ENCODE measurements at regions not wholly inside any gene's neighbourhood (a gene's known extent, or its start where the extent isn't known, plus 50 kb on each side); places are given as distances from the start of the nearest gene placed in this dataset.

DNA sequence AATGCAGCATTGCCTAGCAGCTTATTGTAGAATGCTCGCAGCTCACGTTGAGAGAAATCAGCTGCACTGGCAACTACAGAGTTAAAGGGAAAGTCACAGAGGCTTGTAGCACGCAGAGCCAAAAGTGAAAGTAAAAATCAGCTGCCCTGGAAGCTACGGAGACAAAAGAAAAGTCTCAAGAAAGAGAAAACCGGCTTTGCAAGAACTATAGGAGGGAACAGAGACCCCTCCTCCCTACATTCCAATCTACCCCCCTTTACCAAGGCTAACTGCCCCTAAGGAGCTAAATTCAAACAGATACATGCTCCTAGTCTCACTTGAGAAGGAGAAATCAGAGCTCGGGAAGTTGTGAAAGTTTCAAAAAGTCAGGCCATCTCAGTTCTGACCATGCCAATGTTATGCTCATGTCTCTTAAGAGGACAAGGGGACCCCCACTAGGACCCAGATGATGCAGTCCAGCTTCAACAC is 900.4 kb downstream of the NLGN4Y start:
- H3K36me3 ChIP-seq (ENCODE audit: insufficient read depth): no peaks in the 10 kb centered on the region
- ATAC-seq (peak; percentile 90), DNase-seq (ENCODE audit: low spot score) (peak; percentile 86)
- H3F3A ChIP-seq (replicated peaks; ENCODE audit: low read depth): no peaks in the 10 kb centered on the region
- H3K9me2 ChIP-seq (ENCODE audit: insufficient read depth): no peaks in the 10 kb centered on the region
- Mint-ChIP-seq H3K4me3 (peak overlapping the region; percentile 38; the same call in 2 of the 3 replicates), H3K9me3 (peaks cover 52% of the 10 kb centered on the region), H3K27ac (peak overlapping the region; percentile 90), H3K27me3 (ENCODE audit: insufficient read depth, low read depth, poor library complexity) (peaks cover 3% of the 10 kb centered on the region), H3K4me1 (peaks cover 22% of the 10 kb centered on the region), H3K36me3 (ENCODE audit: low read depth) (peaks cover 39% of the 10 kb centered on the region)
- H4K20me1 ChIP-seq (replicated peaks; ENCODE audit: insufficient read depth): no peaks in the 10 kb centered on the region
- peaks cover 5% of the 10 kb centered on the region; the same call in 1 of the 2 replicates for H3K4me1 ChIP-seq (ENCODE audit: insufficient read depth)
- TF ChIP-seq, protein P1, sequence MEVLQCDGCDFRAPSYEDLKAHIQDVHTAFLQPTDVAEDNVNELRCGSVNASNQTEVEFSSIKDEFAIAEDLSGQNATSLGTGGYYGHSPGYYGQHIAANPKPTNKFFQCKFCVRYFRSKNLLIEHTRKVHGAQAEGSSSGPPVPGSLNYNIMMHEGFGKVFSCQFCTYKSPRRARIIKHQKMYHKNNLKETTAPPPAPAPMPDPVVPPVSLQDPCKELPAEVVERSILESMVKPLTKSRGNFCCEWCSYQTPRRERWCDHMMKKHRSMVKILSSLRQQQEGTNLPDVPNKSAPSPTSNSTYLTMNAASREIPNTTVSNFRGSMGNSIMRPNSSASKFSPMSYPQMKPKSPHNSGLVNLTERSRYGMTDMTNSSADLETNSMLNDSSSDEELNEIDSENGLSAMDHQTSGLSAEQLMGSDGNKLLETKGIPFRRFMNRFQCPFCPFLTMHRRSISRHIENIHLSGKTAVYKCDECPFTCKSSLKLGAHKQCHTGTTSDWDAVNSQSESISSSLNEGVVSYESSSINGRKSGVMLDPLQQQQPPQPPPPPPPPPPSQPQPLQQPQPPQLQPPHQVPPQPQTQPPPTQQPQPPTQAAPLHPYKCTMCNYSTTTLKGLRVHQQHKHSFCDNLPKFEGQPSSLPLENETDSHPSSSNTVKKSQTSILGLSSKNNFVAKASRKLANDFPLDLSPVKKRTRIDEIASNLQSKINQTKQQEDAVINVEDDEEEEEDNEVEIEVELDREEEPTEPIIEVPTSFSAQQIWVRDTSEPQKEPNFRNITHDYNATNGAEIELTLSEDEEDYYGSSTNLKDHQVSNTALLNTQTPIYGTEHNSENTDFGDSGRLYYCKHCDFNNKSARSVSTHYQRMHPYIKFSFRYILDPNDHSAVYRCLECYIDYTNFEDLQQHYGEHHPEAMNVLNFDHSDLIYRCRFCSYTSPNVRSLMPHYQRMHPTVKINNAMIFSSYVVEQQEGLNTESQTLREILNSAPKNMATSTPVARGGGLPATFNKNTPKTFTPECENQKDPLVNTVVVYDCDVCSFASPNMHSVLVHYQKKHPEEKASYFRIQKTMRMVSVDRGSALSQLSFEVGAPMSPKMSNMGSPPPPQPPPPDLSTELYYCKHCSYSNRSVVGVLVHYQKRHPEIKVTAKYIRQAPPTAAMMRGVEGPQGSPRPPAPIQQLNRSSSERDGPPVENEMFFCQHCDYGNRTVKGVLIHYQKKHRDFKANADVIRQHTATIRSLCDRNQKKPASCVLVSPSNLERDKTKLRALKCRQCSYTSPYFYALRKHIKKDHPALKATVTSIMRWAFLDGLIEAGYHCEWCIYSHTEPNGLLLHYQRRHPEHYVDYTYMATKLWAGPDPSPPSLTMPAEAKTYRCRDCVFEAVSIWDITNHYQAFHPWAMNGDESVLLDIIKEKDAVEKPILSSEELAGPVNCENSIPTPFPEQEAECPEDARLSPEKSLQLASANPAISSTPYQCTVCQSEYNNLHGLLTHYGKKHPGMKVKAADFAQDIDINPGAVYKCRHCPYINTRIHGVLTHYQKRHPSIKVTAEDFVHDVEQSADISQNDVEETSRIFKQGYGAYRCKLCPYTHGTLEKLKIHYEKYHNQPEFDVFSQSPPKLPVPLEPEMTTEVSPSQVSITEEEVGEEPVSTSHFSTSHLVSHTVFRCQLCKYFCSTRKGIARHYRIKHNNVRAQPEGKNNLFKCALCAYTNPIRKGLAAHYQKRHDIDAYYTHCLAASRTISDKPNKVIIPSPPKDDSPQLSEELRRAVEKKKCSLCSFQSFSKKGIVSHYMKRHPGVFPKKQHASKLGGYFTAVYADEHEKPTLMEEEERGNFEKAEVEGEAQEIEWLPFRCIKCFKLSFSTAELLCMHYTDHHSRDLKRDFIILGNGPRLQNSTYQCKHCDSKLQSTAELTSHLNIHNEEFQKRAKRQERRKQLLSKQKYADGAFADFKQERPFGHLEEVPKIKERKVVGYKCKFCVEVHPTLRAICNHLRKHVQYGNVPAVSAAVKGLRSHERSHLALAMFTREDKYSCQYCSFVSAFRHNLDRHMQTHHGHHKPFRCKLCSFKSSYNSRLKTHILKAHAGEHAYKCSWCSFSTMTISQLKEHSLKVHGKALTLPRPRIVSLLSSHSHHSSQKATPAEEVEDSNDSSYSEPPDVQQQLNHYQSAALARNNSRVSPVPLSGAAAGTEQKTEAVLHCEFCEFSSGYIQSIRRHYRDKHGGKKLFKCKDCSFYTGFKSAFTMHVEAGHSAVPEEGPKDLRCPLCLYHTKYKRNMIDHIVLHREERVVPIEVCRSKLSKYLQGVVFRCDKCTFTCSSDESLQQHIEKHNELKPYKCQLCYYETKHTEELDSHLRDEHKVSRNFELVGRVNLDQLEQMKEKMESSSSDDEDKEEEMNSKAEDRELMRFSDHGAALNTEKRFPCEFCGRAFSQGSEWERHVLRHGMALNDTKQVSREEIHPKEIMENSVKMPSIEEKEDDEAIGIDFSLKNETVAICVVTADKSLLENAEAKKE (CRISPR knock-in tag; IDR thresholded peaks at IDR 0.05): no peak
- TF ChIP-seq, protein P2, sequence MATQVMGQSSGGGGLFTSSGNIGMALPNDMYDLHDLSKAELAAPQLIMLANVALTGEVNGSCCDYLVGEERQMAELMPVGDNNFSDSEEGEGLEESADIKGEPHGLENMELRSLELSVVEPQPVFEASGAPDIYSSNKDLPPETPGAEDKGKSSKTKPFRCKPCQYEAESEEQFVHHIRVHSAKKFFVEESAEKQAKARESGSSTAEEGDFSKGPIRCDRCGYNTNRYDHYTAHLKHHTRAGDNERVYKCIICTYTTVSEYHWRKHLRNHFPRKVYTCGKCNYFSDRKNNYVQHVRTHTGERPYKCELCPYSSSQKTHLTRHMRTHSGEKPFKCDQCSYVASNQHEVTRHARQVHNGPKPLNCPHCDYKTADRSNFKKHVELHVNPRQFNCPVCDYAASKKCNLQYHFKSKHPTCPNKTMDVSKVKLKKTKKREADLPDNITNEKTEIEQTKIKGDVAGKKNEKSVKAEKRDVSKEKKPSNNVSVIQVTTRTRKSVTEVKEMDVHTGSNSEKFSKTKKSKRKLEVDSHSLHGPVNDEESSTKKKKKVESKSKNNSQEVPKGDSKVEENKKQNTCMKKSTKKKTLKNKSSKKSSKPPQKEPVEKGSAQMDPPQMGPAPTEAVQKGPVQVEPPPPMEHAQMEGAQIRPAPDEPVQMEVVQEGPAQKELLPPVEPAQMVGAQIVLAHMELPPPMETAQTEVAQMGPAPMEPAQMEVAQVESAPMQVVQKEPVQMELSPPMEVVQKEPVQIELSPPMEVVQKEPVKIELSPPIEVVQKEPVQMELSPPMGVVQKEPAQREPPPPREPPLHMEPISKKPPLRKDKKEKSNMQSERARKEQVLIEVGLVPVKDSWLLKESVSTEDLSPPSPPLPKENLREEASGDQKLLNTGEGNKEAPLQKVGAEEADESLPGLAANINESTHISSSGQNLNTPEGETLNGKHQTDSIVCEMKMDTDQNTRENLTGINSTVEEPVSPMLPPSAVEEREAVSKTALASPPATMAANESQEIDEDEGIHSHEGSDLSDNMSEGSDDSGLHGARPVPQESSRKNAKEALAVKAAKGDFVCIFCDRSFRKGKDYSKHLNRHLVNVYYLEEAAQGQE (IDR thresholded peaks at IDR 0.05; ENCODE audit: unreplicated experiment): no peak
- TF ChIP-seq POLR2AphosphoS5 (IDR thresholded peaks at IDR 0.05; ENCODE audit: low read depth) (no peak), STAT1 (IDR thresholded peaks at IDR 0.05; ENCODE audit: unreplicated experiment) (no peak), ZNF331 (CRISPR knock-in tag; IDR thresholded peaks at IDR 0.05; ENCODE audit: low read depth) (no peak), JUNB (IDR thresholded peaks at IDR 0.05; ENCODE audit: unreplicated experiment) (no peak), ZNF114 (CRISPR knock-in tag; IDR thresholded peaks at IDR 0.05) (no peak), EZH2 (IDR thresholded peaks at IDR 0.05; ENCODE audit: low read depth, unreplicated experiment) (no peak), EZH2phosphoT487 (IDR thresholded peaks at IDR 0.05; ENCODE audit: unreplicated experiment) (no peak)
- TF ChIP-seq, protein P3, sequence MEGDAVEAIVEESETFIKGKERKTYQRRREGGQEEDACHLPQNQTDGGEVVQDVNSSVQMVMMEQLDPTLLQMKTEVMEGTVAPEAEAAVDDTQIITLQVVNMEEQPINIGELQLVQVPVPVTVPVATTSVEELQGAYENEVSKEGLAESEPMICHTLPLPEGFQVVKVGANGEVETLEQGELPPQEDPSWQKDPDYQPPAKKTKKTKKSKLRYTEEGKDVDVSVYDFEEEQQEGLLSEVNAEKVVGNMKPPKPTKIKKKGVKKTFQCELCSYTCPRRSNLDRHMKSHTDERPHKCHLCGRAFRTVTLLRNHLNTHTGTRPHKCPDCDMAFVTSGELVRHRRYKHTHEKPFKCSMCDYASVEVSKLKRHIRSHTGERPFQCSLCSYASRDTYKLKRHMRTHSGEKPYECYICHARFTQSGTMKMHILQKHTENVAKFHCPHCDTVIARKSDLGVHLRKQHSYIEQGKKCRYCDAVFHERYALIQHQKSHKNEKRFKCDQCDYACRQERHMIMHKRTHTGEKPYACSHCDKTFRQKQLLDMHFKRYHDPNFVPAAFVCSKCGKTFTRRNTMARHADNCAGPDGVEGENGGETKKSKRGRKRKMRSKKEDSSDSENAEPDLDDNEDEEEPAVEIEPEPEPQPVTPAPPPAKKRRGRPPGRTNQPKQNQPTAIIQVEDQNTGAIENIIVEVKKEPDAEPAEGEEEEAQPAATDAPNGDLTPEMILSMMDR (conservative IDR thresholded peaks at IDR 0.05; ENCODE audit: low read depth in 2 of 2): no peak
- peak overlapping the region; percentile 40; the same call in 1 of the 2 replicates for H3K4me2 ChIP-seq
- H3K27ac ChIP-seq (ENCODE audit: low read depth): peak overlapping the region; percentile 79
- H3K27me3 ChIP-seq (ENCODE audit: insufficient read depth): no peaks in the 10 kb centered on the region
- no peak overlapping the region for H2AFZ ChIP-seq
- no peak overlapping the region for H3K4me3 ChIP-seq
- H3K79me2 ChIP-seq (replicated peaks; ENCODE audit: insufficient read depth): no peaks in the 10 kb centered on the region
